ENCODE measurements at regions not wholly inside any gene's neighbourhood (a gene's known extent, or its start where the extent isn't known, plus 50 kb on each side); places are given as distances from the start of the nearest gene placed in this dataset.

- no peaks in the 10 kb centered on the region for H3K27me3 ChIP-seq (ENCODE audit: control insufficient read depth in 2 of 2, insufficient read depth in 2 of 2, low read length in 2 of 2)
- no peaks in the 10 kb centered on the region for H3K36me3 Mint-ChIP-seq
- no peak overlapping the region for H3K9ac ChIP-seq (ENCODE audit: insufficient read depth, low read length, poor library complexity, severe bottlenecking)
- no peak overlapping the region for H3K4me3 Mint-ChIP-seq
- no peaks in the 10 kb centered on the region for H3K79me2 ChIP-seq (ENCODE audit: insufficient read depth, low read length)
- H3K27me3 Mint-ChIP-seq (ENCODE audit: low read depth in 3 of 3), result peaks cover 0 to 18% (median 10%) of the 10 kb centered on the region in 3 donors
- no peaks in the 10 kb centered on the region for H3K4me1 ChIP-seq (ENCODE audit: control insufficient read depth in 1 of 2, insufficient read depth in 2 of 2, low read length in 2 of 2)
- DNase-seq, result no peak
- peaks cover 4% of the 10 kb centered on the region for H3K4me1 Mint-ChIP-seq
- H3K27ac ChIP-seq (ENCODE audit: low read depth in 1 of 2, low read length in 2 of 2), result no peak overlapping the region
- no peak overlapping the region for H2AFZ ChIP-seq (ENCODE audit: insufficient read depth, low read depth, low read length, poor library complexity, severe bottlenecking)
- H3K4me2 ChIP-seq (replicated peaks; ENCODE audit: extremely low read depth, low read length, poor library complexity, severe bottlenecking), result no peak overlapping the region
- WGBS (ENCODE audit: insufficient coverage), result no CpG with 5 or more reads among the region's 4 CpGs
- no peaks in the 10 kb centered on the region for H3K36me3 ChIP-seq (replicated peaks in 1 of 2; ENCODE audit: control insufficient read depth in 1 of 2, insufficient read depth in 2 of 2, low read length in 2 of 2)
- peaks cover 0 to 1% (median 0%) of the 10 kb centered on the region in 7 donors for H3K9me3 Mint-ChIP-seq
- no peak overlapping the region for H3K27ac Mint-ChIP-seq
- no peaks in the 10 kb centered on the region for H4K20me1 ChIP-seq (ENCODE audit: insufficient read depth, low read length)
- no peak overlapping the region for H3K4me3 ChIP-seq (replicated peaks in 1 of 3; ENCODE audit: low read depth in 2 of 3, low read length in 3 of 3)
- TF ChIP-seq CTCF (IDR thresholded peaks at IDR 0.05), result no peak
- no peaks in the 10 kb centered on the region for H3K9me3 ChIP-seq (replicated peaks in 1 of 2; ENCODE audit: control insufficient read depth in 1 of 2, insufficient read depth in 1 of 2, low read length in 2 of 2)
- intact Hi-C loops (cut with micrococcal nuclease), result no loop called here
These were observed 98.4 kb upstream of the KAZN start for GRCh38 chr1:14500041-14500440.

GRCh38 chr1:14500912-14501311 lies 97.6 kb upstream of the KAZN start:
- WGBS (ENCODE audit: insufficient coverage), result no CpG with 5 or more reads among the region's 1 CpG
- intact Hi-C loops (cut with micrococcal nuclease), result no loop called here
- Histone ChIP-seq H4K20me1 (ENCODE audit: insufficient read depth, low read length) (no peaks in the 10 kb centered on the region), H3K4me1 (ENCODE audit: control insufficient read depth in 1 of 2, insufficient read depth in 2 of 2, low read length in 2 of 2) (no peaks in the 10 kb centered on the region), H3K9me3 (replicated peaks in 1 of 2; ENCODE audit: control insufficient read depth in 1 of 2, insufficient read depth in 1 of 2, low read length in 2 of 2) (no peaks in the 10 kb centered on the region), H3K27me3 (ENCODE audit: control insufficient read depth in 2 of 2, insufficient read depth in 2 of 2, low read length in 2 of 2) (no peaks in the 10 kb centered on the region), H3K79me2 (ENCODE audit: insufficient read depth, low read length) (no peaks in the 10 kb centered on the region), H3K9ac (ENCODE audit: insufficient read depth, low read length, poor library complexity, severe bottlenecking) (no peak overlapping the region), H2AFZ (ENCODE audit: insufficient read depth, low read depth, low read length, poor library complexity, severe bottlenecking) (no peak overlapping the region), H3K27ac (ENCODE audit: low read depth in 1 of 2, low read length in 2 of 2) (no peak overlapping the region), H3K4me2 (replicated peaks; ENCODE audit: extremely low read depth, low read length, poor library complexity, severe bottlenecking) (no peak overlapping the region), H3K36me3 (replicated peaks in 1 of 2; ENCODE audit: control insufficient read depth in 1 of 2, insufficient read depth in 2 of 2, low read length in 2 of 2) (no peaks in the 10 kb centered on the region), H3K4me3 (replicated peaks in 1 of 3; ENCODE audit: low read depth in 2 of 3, low read length in 3 of 3) (no peak overlapping the region)
- H3K27me3 Mint-ChIP-seq (ENCODE audit: low read depth in 3 of 3), result peaks cover 0 to 15% (median 12%) of the 10 kb centered on the region in 3 donors
- H3K9me3 Mint-ChIP-seq, result peaks cover 0 to 1% (median 0%) of the 10 kb centered on the region in 7 donors
- no peak overlapping the region for H3K27ac Mint-ChIP-seq
- no peak for TF ChIP-seq CTCF (IDR thresholded peaks at IDR 0.05)
- H3K4me3 Mint-ChIP-seq, result no peak overlapping the region
- DNase-seq, result no peak
- H3K36me3 Mint-ChIP-seq, result no peaks in the 10 kb centered on the region
- peaks cover 4% of the 10 kb centered on the region for H3K4me1 Mint-ChIP-seq
